Natural killer cell (primary cell): ENCODE measurements at regions not wholly inside any gene's neighbourhood (a gene's known extent, or its start where the extent isn't known, plus 50 kb on each side); places are given as distances from the start of the nearest gene placed in this dataset.

Source experiments
- ATAC-seq, 3 donors: fragments of 150-1000 bp in 2 of 3; fragments of 200-7000 bp in 1 of 3; cut with Tn5 transposase; 1 replicate in 1 of 3; 2 replicates in 2 of 3; pipeline ENCODE4 v1.10.0; 2021; ENCODE audit warnings: mild to moderate bottlenecking in 2 of 3, moderate library complexity in 2 of 3
- DNase-seq, 2 donors: peaks; one replicate each; pipeline versions ENCODE4 v3.0.0 to v3.0.0-alpha.2; 2013 to 2021; ENCODE audit warnings: mixed read lengths in 1 of 2
- H3K27ac ChIP-seq: one replicate; pipeline ENCODE4 v1.5.1; 2013; ENCODE audit warnings: mild to moderate bottlenecking, low read length
- H3K27me3 ChIP-seq: one replicate; pipeline ENCODE4 v1.6.1; 2013; ENCODE audit warnings: low read length; ENCODE audit not compliant: control insufficient read depth, insufficient read depth
- H3K36me3 ChIP-seq: one replicate; pipeline ENCODE4 v1.6.1; 2013; ENCODE audit warnings: low read length; ENCODE audit not compliant: control insufficient read depth, insufficient read depth
- H3K4me1 ChIP-seq: one replicate; pipeline ENCODE4 v1.6.1; 2013; ENCODE audit warnings: low read length; ENCODE audit not compliant: control insufficient read depth, insufficient read depth
- H3K4me3 ChIP-seq: one replicate; pipeline ENCODE4 v1.5.1; 2013; ENCODE audit warnings: low read length
- H3K9me3 ChIP-seq: one replicate; pipeline ENCODE4 v1.6.1; 2013; ENCODE audit warnings: low read length; ENCODE audit not compliant: control insufficient read depth, insufficient read depth
- H3K27ac Mint-ChIP-seq, 2 donors: one replicate each; pipeline ENCODE4 v1.8.0; 2022; ENCODE audit warnings: mild to moderate bottlenecking in 2 of 2, mixed read lengths in 2 of 2, moderate library complexity in 1 of 2
- H3K27me3 Mint-ChIP-seq, 2 donors: one replicate each; pipeline ENCODE4 v1.8.0; 2022; ENCODE audit warnings: low read depth in 2 of 2, mixed read lengths in 2 of 2
- H3K36me3 Mint-ChIP-seq: one replicate; pipeline ENCODE4 v1.8.0; 2022; ENCODE audit warnings: mixed read lengths
- H3K4me1 Mint-ChIP-seq, 2 donors: one replicate each; pipeline ENCODE4 v1.8.0; 2022; ENCODE audit warnings: mixed read lengths in 2 of 2
- H3K4me3 Mint-ChIP-seq: one replicate; pipeline ENCODE4 v1.8.0; 2022; ENCODE audit warnings: mild to moderate bottlenecking, moderate library complexity, mixed read lengths
- H3K9me3 Mint-ChIP-seq, 2 donors: one replicate each; pipeline ENCODE4 v1.8.0; 2022; ENCODE audit warnings: mixed read lengths in 2 of 2
- WGBS: methylation state at CpG from one replicate; pipeline ENCODE4 v1.1.7; 2013; ENCODE audit warnings: missing lambda C conversion rate; ENCODE audit not compliant: insufficient coverage; 5-methylcytosine and 5-hydroxymethylcytosine counted together
- intact Hi-C: fragments of 100-400 bp; cut with micrococcal nuclease; formaldehyde crosslinking; loops from one replicate; pipeline ENCODE4 v1.14.2; 2022
- TF ChIP-seq, protein P1 (sequence below): fragments of 200-600 bp; IDR thresholded peaks from one replicate; pipeline ENCODE4 v1.8.0; 2022; ENCODE audit warnings: antibody characterized with exemption

DNA sequence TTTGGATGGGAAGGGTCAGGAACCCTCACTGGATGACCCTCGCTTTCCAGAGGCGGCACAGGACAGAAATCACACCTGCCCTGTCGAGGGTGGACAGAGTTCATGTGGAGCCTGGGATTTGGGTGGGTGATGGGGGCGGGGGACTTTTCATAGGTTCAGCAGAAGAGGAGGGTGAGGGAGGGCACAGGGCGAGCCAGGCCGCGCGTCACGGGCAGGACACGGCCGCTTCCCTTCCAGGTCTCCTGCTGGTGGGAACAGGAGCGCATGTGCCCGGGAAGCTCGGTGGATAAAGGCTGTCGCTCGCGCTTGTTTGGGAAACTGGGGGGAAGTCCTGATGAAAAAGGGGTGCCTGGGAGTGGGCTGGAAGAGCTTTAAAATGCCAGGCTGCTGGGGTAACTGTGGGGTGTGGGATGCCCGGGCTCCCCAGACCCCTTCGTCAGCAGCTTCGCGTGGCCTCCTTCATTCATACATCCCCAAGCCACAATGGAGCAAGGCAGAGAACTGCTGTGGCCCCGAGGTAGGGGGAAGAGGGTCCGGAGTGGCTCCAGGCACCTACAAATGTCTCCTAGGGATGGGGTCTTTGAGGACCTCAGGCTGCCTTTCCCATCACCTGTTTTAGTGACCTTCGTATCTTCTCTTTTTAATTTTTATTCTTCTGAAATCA lies 102.2 kb downstream of the DACT2 start:
- H3K27me3 ChIP-seq, result no peaks in the 10 kb centered on the region
- no peak for ATAC-seq

GRCh38 chr6:168216751-168217191 lies 102.8 kb downstream of the DACT2 start:
- no peak for DNase-seq
- Histone ChIP-seq H3K4me1 (no peaks in the 10 kb centered on the region), H3K27me3 (no peaks in the 10 kb centered on the region), H3K36me3 (no peaks in the 10 kb centered on the region), H3K27ac (no peak overlapping the region), H3K4me3 (no peak overlapping the region), H3K9me3 (no peaks in the 10 kb centered on the region)
- Mint-ChIP-seq H3K4me3 (no peak overlapping the region), H3K9me3 (no peaks in the 10 kb centered on the region), H3K4me1 (no peaks in the 10 kb centered on the region), H3K27ac (no peak overlapping the region), H3K27me3 (no peaks in the 10 kb centered on the region), H3K36me3 (no peaks in the 10 kb centered on the region)
- WGBS, result 69% methylated on average over 16 of the region's 16 CpGs
- no peak for ATAC-seq
- intact Hi-C loops, result no loop called here
- TF ChIP-seq, protein P1, sequence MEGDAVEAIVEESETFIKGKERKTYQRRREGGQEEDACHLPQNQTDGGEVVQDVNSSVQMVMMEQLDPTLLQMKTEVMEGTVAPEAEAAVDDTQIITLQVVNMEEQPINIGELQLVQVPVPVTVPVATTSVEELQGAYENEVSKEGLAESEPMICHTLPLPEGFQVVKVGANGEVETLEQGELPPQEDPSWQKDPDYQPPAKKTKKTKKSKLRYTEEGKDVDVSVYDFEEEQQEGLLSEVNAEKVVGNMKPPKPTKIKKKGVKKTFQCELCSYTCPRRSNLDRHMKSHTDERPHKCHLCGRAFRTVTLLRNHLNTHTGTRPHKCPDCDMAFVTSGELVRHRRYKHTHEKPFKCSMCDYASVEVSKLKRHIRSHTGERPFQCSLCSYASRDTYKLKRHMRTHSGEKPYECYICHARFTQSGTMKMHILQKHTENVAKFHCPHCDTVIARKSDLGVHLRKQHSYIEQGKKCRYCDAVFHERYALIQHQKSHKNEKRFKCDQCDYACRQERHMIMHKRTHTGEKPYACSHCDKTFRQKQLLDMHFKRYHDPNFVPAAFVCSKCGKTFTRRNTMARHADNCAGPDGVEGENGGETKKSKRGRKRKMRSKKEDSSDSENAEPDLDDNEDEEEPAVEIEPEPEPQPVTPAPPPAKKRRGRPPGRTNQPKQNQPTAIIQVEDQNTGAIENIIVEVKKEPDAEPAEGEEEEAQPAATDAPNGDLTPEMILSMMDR, result no peak

More for the DNA sequence above, 102.2 kb downstream of the DACT2 start:
- TF ChIP-seq, protein P1, result no peak
- Histone ChIP-seq H3K36me3 (no peaks in the 10 kb centered on the region), H3K4me1 (no peaks in the 10 kb centered on the region), H3K4me3 (no peak overlapping the region), H3K27ac (no peak overlapping the region), H3K9me3 (no peaks in the 10 kb centered on the region)
- intact Hi-C loops, result no loop called here
- H3K27me3 Mint-ChIP-seq, result no peaks in the 10 kb centered on the region
- no peaks in the 10 kb centered on the region for H3K36me3 Mint-ChIP-seq
- no peak overlapping the region for H3K27ac Mint-ChIP-seq
- 93% methylated on average over 22 of the region's 24 CpGs for WGBS
- no peak for DNase-seq
- H3K4me1 Mint-ChIP-seq, result no peaks in the 10 kb centered on the region
- no peak overlapping the region for H3K4me3 Mint-ChIP-seq
- H3K9me3 Mint-ChIP-seq, result no peaks in the 10 kb centered on the region

GRCh38 chr6:168216117-168216516 lies 103.5 kb downstream of the DACT2 start:
- 73% methylated on average over 5 of the region's 6 CpGs for WGBS
- DNase-seq, result no peak
- H3K4me1 ChIP-seq, result no peaks in the 10 kb centered on the region
- no peaks in the 10 kb centered on the region for H3K36me3 ChIP-seq
- Mint-ChIP-seq H3K27me3 (no peaks in the 10 kb centered on the region), H3K4me1 (no peaks in the 10 kb centered on the region), H3K36me3 (no peaks in the 10 kb centered on the region), H3K4me3 (no peak overlapping the region), H3K27ac (no peak overlapping the region), H3K9me3 (no peaks in the 10 kb centered on the region)
- H3K27ac ChIP-seq, result no peak overlapping the region
- intact Hi-C loops, result no loop called here
- ATAC-seq, result no peak
- H3K4me3 ChIP-seq, result no peak overlapping the region
- H3K9me3 ChIP-seq, result no peaks in the 10 kb centered on the region
- no peaks in the 10 kb centered on the region for H3K27me3 ChIP-seq
- TF ChIP-seq, protein P1, result no peak
